ENCODE measurements at regions not wholly inside any gene's neighbourhood (a gene's known extent, or its start where the extent isn't known, plus 50 kb on each side); places are given as distances from the start of the nearest gene placed in this dataset.

DNA sequence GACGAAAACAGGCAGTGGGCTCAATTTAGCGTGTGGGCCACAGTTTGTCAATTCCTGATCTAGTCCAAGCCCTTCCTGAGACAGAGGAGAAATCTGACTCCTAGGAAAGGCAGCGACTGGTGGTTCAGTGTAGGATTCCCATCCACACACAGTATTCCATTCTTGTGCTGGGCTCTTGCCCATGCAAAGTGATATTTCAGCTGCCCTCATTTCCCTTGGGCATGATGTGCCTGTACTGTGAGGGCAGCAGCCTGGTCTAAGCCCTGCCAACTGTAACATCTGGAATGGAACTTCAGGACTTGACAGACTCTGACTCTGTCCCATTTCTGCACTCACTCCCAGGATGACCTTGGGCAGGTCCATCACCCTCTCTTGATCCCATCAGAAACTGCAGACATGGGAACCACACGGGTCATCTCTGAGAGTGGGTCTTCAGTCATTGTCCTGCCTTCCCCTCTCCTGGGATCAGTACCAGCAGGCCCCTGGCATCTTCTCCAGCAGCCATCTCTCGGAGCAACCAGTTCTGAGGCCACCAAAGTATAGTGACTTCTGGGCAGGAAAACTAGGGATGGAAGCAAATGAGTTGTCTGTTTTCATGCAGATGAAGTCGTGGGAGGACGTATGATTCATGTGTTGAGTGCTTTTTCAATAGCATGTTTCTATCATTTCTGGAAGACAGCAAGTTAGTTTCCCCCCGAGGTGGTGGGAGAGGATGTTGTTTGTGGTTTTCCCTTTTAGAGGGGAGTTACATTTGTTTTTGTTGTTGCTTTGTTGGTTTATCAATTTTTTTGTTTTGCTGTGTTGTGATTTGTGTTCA, 54.2 kb upstream of the BCL2L14 start:
- peak; percentile 68 for DNase-seq (ENCODE audit: low spot score)

DNA sequence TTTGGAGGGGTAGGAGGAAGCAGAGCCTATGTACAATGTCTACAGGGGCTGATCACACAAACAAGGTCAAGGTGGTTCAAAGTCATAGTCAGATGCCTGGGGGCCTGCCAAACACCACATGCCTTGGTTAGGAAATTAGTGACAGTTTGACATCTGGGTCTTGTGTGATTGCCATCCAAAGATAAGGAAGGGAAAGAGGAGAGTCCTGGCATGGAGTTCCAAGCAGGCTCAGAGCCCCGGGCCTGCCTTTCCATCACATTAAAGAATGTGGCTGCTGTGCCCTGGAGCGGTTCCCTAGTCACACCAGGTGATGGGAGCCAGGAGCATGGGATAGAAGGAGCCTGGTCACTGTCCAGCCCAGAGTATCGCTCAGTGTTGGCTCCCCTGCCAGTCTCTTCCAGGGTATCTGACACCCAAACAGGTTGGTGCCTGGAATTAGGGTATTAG, 53.6 kb upstream of the BCL2L14 start:
- DNase-seq (ENCODE audit: low spot score), result no peak

DNA sequence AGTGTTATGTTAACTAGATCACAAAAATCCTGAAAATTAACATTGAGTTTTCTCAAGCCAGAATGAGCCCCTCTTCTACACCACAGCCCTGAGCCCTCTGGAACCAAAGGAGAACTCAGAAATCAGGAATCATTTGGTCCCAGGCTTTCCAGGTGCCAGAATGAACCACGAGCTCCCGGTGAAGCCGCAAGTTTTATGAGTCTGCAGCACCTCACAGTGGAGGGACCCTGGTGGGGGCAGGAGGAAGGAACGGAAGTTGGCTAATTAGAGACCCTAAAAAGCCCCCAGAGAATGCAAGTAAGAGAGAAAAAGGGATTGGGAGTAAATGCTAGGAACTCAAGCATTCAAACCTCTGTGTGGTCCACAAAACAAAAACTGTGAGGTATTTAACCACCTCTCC, 52.9 kb upstream of the BCL2L14 start:
- DNase-seq (ENCODE audit: low spot score), result no peak

DNA sequence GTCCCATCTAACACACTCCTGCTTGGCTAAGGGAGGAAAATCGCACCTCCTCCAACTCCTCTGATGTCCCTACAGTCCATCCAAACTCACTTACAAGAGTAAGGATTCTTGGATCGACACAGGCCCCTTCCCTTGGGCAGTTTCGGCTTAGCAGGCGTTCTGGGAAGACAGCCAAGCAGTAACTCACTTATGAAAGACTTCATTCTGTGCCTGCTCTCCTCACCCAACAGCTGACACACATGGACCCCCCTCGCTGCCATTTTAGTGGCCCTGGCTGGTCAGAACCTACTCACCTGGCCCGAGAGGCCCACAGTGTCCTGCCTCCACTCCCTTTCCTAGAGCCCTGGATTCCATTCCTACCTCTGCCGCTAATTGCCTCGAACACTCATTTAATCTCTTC, 52.3 kb upstream of the BCL2L14 start:
- DNase-seq (ENCODE audit: low spot score), result no peak

DNA sequence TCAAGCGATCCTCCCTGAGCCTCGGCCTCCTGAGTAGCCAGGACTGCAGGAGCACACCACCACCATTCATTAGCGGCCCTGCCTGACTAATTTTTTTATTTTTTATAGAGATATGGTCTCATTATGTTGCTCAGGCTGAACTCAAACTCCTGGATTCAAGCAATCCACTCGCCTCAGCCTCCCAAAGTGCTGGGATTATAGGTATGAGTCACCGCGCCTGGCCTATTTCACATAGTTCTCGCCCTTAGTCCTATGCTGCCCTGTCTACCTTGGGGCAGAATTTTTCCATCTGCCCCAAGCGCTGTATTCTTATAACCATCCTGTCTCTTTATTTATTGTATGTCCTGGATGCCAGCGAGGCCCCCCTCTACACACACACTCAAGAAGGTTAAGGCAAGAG, 50.9 kb upstream of the BCL2L14 start:
- DNase-seq (ENCODE audit: low spot score), result no peak

DNA sequence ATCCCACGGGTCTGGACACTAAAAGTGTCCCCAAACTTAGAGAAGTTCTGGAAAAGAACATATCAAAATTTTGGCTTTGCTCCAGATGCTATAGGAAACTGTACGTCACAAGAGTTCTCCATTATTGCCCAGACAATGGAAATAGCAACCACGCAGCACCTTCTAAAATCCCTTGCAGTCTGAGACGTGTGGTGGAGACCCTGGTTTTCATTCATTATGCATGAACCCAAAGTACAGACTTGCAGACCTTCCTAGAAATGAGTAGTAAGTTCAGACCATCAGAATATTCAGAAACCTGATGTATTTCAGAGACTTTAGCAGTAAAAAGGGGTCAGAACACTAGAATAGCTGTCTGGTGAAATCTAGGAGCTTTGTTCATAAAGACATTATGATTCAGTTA, 50.0 kb upstream of the BCL2L14 start:
- no peak for DNase-seq (ENCODE audit: low spot score)

Measured in activated CD4-positive, alpha-beta T cell treated with anti-CD3 and anti-CD28 coated beads, Interleukin-2, Interleukin-4, amounts not matched to agents 100 ng/mL and 50 ng/mL, durations not matched to agents 16 hours and 8 hours (primary cell).